ENCODE measurements at regions not wholly inside any gene's neighbourhood (a gene's known extent, or its start where the extent isn't known, plus 50 kb on each side); places are given as distances from the start of the nearest gene placed in this dataset.

DNA sequence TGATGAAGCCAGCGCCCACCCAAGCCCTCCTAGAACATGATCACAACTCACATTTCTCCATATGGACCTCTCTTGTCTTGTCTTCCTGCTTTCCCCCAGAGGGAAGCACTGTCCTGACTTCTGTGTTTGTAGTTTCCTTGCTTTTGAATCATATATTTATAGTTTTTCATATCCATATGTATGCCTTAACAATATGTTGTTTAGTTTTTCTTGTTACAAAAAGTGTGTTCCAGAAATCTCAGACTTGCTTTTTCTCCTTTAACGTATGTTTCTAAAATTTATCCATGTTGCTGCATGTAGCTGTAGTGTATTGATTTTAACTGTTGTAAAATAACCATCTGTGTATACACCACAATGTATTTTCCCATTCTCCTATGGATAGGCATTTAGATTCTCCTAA lies 182.0 kb upstream of the SMIM23 start:
- no peak for DNase-seq (ENCODE audit: low read depth, low spot score)
- ChIA-PET POLR2A (no interaction called here), CTCF (no interaction called here)
- Histone ChIP-seq H3K9me3 (ENCODE audit: control insufficient read depth, insufficient read depth, low read depth, low read length) (peaks cover 3% of the 10 kb centered on the region; the same call in 1 of the 2 replicates), H3K4me1 (ENCODE audit: control insufficient read depth, insufficient read depth, low read length) (no peaks in the 10 kb centered on the region), H3K27ac (ENCODE audit: low read length) (no peak overlapping the region), H3K36me3 (ENCODE audit: control insufficient read depth, insufficient read depth, low read length) (no peaks in the 10 kb centered on the region), H3K4me3 (ENCODE audit: low read depth in 2 of 2, low read length in 2 of 2) (no peak overlapping the region), H3K27me3 (ENCODE audit: control insufficient read depth, insufficient read depth, low read length) (peaks cover 9% of the 10 kb centered on the region; the same call in 1 of the 2 replicates)
- ATAC-seq, result no peak
- TF ChIP-seq SIN3A (IDR thresholded peaks at IDR 0.05; ENCODE audit: borderline replicate concordance, insufficient read depth, low read depth, low read length) (no peak), POLR2AphosphoS5 (IDR thresholded peaks at IDR 0.05; ENCODE audit: low read depth, low read length) (no peak), TCF7L2 (IDR thresholded peaks at IDR 0.05; ENCODE audit: low read depth, low read length) (no peak)
- TF ChIP-seq, protein P1, sequence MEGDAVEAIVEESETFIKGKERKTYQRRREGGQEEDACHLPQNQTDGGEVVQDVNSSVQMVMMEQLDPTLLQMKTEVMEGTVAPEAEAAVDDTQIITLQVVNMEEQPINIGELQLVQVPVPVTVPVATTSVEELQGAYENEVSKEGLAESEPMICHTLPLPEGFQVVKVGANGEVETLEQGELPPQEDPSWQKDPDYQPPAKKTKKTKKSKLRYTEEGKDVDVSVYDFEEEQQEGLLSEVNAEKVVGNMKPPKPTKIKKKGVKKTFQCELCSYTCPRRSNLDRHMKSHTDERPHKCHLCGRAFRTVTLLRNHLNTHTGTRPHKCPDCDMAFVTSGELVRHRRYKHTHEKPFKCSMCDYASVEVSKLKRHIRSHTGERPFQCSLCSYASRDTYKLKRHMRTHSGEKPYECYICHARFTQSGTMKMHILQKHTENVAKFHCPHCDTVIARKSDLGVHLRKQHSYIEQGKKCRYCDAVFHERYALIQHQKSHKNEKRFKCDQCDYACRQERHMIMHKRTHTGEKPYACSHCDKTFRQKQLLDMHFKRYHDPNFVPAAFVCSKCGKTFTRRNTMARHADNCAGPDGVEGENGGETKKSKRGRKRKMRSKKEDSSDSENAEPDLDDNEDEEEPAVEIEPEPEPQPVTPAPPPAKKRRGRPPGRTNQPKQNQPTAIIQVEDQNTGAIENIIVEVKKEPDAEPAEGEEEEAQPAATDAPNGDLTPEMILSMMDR (IDR thresholded peaks at IDR 0.05), result no peak
- intact Hi-C loops (cut with micrococcal nuclease; ENCODE audit: unreplicated experiment), result no loop called here
- no TSS peak for BruUV-seq (replicated peaks)
- in situ Hi-C loops (cut with HindIII; ENCODE audit: low pct_unique_long_range_greater_than_20kb, low sequenced_read_pairs), result no loop called here

DNA sequence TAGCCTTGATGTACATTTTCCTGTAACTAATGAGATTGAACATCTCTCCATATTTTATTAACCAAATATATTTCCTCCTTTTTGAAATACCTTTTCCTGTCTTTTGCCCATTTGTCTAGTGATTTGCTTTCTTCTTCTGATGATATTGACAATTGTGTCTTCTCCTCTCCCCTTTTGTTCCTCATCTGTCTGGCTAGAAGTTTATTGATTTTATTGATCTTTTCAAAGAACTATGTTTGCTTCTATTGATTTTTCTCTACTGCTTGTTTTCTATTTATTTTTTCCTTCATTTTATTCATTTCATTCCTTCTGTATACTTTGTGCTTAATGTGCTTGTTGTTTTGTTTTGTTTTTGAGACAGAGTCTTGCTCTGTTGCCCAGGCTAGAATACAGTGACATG lies 181.4 kb upstream of the SMIM23 start:
- H3K27me3 ChIP-seq (ENCODE audit: control insufficient read depth, insufficient read depth, low read length), result peaks cover 9% of the 10 kb centered on the region; the same call in 1 of the 2 replicates
- H3K4me3 ChIP-seq (ENCODE audit: low read depth in 2 of 2, low read length in 2 of 2), result no peak overlapping the region
- CTCF ChIA-PET, result no interaction called here
- ATAC-seq, result no peak
- BruUV-seq (replicated peaks), result no TSS peak
- in situ Hi-C loops (cut with HindIII; ENCODE audit: low pct_unique_long_range_greater_than_20kb, low sequenced_read_pairs), result no loop called here
- intact Hi-C loops (cut with micrococcal nuclease; ENCODE audit: unreplicated experiment), result no loop called here
- H3K9me3 ChIP-seq (ENCODE audit: control insufficient read depth, insufficient read depth, low read depth, low read length), result peaks cover 3% of the 10 kb centered on the region; the same call in 1 of the 2 replicates
- H3K4me1 ChIP-seq (ENCODE audit: control insufficient read depth, insufficient read depth, low read length), result no peaks in the 10 kb centered on the region
- DNase-seq (ENCODE audit: low read depth, low spot score), result no peak
- POLR2A ChIA-PET, result no interaction called here
- H3K27ac ChIP-seq (ENCODE audit: low read length), result no peak overlapping the region
- H3K36me3 ChIP-seq (ENCODE audit: control insufficient read depth, insufficient read depth, low read length), result no peaks in the 10 kb centered on the region
- TF ChIP-seq POLR2AphosphoS5 (IDR thresholded peaks at IDR 0.05; ENCODE audit: low read depth, low read length) (no peak), SIN3A (IDR thresholded peaks at IDR 0.05; ENCODE audit: borderline replicate concordance, insufficient read depth, low read depth, low read length) (no peak), TCF7L2 (IDR thresholded peaks at IDR 0.05; ENCODE audit: low read depth, low read length) (no peak)
- TF ChIP-seq, protein P2, sequence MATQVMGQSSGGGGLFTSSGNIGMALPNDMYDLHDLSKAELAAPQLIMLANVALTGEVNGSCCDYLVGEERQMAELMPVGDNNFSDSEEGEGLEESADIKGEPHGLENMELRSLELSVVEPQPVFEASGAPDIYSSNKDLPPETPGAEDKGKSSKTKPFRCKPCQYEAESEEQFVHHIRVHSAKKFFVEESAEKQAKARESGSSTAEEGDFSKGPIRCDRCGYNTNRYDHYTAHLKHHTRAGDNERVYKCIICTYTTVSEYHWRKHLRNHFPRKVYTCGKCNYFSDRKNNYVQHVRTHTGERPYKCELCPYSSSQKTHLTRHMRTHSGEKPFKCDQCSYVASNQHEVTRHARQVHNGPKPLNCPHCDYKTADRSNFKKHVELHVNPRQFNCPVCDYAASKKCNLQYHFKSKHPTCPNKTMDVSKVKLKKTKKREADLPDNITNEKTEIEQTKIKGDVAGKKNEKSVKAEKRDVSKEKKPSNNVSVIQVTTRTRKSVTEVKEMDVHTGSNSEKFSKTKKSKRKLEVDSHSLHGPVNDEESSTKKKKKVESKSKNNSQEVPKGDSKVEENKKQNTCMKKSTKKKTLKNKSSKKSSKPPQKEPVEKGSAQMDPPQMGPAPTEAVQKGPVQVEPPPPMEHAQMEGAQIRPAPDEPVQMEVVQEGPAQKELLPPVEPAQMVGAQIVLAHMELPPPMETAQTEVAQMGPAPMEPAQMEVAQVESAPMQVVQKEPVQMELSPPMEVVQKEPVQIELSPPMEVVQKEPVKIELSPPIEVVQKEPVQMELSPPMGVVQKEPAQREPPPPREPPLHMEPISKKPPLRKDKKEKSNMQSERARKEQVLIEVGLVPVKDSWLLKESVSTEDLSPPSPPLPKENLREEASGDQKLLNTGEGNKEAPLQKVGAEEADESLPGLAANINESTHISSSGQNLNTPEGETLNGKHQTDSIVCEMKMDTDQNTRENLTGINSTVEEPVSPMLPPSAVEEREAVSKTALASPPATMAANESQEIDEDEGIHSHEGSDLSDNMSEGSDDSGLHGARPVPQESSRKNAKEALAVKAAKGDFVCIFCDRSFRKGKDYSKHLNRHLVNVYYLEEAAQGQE (IDR thresholded peaks at IDR 0.05; ENCODE audit: insufficient read depth in 1 of 2, low read depth in 2 of 2, low read length in 1 of 2), result no peak
- TF ChIP-seq, protein P1 (IDR thresholded peaks at IDR 0.05), result no peak

All from Panc1 (cell line).